ENCODE measurements at regions not wholly inside any gene's neighbourhood (a gene's known extent, or its start where the extent isn't known, plus 50 kb on each side); places are given as distances from the start of the nearest gene placed in this dataset.

DNA sequence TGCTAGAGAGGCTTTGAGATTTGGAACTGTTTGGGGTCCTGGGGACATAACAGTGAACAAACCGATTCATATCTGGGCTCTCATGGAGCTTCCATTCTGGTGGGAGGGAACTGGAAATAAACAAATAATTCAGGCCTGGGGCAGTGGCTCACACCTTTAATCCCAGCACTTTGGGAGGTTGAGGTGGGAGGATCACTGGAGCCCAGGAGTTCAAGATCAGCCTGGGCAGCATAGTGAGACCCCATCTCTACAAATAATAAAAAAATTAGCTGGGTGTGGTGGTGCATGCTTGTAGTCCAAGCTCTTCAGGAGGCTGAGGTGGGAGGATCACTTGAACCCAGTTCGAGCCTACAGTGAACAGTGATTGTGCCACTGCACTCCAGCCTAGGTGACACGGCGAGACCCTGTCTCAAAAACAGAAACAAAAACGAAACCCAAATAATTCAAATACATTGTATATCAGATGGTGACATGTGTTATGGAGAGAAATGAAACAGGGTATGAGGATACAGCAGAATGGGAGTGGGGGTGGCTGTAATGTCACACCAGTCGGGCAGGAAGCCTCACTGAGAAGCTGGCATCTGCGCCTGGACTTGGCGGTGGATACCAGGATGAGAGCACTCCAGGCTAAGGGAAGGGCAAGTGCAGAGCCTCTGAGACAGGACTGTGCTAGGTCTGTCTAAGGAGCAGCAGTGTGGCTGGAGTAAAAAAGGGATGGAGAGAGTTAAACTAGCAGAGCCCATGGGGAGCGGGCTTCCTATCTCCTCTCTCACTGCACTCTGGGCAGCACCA, 131.1 kb upstream of the ZNF536 start:
- H3K27me3 ChIP-seq, result peaks cover 0 to 21% of the 10 kb centered on the region in 2 donors

DNA sequence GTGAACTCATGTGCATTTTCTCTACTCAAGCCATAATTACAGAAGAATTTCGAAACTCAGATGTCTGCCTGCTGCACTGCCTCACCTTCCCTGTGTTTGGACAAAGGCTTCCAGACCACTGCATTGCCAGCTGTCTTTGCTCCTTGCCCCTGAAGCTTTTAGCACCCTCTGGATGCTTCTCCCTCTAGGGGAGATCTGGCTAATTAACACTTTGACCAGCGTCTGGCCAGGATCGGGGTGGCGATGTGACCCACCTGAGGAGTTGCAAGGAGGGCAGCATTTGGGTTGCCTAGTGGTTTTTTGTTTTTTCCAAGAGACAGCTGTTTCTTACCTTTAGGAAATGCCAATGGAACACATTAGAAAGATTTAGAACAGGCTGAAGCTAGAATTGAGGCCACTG, 127.7 kb upstream of the ZNF536 start:
- intact Hi-C loops (cut with DNase I; ENCODE audit: low total_unique reads), result no loop called here

More for the DNA sequence above, 131.1 kb upstream of the ZNF536 start:
- H3K36me3 ChIP-seq, result no peaks in the 10 kb centered on the region
- DNase-seq, result no peak
- H3K9me3 ChIP-seq, result no peaks in the 10 kb centered on the region
- H3K27ac ChIP-seq, result no peak overlapping the region
- no peaks in the 10 kb centered on the region for H3K4me1 ChIP-seq
- TF ChIP-seq, protein P1, sequence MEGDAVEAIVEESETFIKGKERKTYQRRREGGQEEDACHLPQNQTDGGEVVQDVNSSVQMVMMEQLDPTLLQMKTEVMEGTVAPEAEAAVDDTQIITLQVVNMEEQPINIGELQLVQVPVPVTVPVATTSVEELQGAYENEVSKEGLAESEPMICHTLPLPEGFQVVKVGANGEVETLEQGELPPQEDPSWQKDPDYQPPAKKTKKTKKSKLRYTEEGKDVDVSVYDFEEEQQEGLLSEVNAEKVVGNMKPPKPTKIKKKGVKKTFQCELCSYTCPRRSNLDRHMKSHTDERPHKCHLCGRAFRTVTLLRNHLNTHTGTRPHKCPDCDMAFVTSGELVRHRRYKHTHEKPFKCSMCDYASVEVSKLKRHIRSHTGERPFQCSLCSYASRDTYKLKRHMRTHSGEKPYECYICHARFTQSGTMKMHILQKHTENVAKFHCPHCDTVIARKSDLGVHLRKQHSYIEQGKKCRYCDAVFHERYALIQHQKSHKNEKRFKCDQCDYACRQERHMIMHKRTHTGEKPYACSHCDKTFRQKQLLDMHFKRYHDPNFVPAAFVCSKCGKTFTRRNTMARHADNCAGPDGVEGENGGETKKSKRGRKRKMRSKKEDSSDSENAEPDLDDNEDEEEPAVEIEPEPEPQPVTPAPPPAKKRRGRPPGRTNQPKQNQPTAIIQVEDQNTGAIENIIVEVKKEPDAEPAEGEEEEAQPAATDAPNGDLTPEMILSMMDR (IDR thresholded peaks at IDR 0.05), result no peak
- intact Hi-C loops (cut with DNase I; ENCODE audit: low total_unique reads), result no loop called here
- no peak overlapping the region for H3K4me3 ChIP-seq

DNA sequence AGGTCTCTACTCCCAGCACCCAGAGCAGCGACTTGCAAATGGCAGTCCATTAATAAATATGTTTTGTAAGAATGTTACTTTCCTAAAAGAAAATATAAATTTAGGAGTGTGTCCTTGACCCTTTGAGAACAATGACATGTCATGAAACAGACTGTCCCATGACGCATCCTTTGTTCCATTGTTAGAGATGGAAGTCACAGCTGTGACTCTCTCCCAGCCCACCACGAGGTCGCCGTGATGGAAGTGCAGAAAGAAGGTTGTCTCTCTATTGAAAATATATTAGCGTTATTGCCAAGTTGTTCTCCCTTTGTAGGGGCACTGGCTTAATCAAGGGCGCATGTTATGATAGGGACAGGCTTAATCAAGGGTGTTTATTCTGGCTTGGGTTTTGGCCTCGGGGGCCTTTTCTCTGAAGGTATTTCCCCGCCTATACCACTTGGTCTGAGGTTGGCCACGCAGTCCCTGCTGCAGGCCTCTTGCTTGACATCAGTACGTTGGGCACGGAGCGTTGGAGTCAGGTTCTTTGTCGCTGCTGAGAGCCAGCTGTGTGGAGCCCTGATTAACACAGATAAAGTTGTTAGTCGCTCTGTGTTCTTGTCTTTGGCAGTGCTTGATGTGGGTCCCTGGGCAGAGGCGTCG, 126.7 kb upstream of the ZNF536 start:
- DNase-seq, result no peak
- no peak overlapping the region for H3K4me3 ChIP-seq
- TF ChIP-seq, protein P1 (IDR thresholded peaks at IDR 0.05), result no peak

More for the DNA sequence above, 127.7 kb upstream of the ZNF536 start:
- H3K36me3 ChIP-seq, result no peaks in the 10 kb centered on the region
- peaks cover 0 to 5% of the 10 kb centered on the region in 2 donors for H3K27me3 ChIP-seq
- H3K4me1 ChIP-seq, result no peaks in the 10 kb centered on the region
- no peak for DNase-seq
- H3K9me3 ChIP-seq, result no peaks in the 10 kb centered on the region
- no peak overlapping the region for H3K4me3 ChIP-seq
- H3K27ac ChIP-seq, result no peak overlapping the region
- TF ChIP-seq, protein P1 (IDR thresholded peaks at IDR 0.05), result no peak

DNA sequence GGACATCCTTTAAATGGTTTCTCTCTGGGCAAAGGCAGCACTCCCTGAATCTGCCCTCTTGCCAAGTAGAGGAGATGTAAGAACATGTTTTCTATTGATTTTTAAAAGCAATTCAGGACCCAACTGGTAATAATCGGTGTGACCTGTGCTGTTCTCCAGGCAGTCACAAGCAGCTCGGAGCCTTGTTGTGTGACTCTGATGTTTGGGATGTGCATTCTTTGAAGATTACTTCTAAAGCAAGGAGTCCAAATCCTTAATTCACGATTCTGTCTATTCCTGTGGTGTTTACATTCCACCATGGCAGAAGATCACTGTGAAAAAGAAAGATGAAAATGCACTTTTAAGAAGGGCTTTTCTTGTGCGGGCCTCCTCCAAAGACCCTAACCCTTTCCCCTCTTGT, 122.3 kb upstream of the ZNF536 start:
- H3K27me3 ChIP-seq, result peaks cover 0 to 19% of the 10 kb centered on the region in 2 donors
- no peak overlapping the region for H3K4me3 ChIP-seq
- no peak overlapping the region for H3K27ac ChIP-seq
- TF ChIP-seq, protein P1 (IDR thresholded peaks at IDR 0.05), result no peak
- no peaks in the 10 kb centered on the region for H3K36me3 ChIP-seq
- no peaks in the 10 kb centered on the region for H3K4me1 ChIP-seq
- DNase-seq, result no peak
- H3K9me3 ChIP-seq, result no peaks in the 10 kb centered on the region
- intact Hi-C loops (cut with DNase I; ENCODE audit: low total_unique reads), result no loop called here

More for the DNA sequence above, 126.7 kb upstream of the ZNF536 start:
- H3K4me1 ChIP-seq, result no peaks in the 10 kb centered on the region
- no peaks in the 10 kb centered on the region for H3K9me3 ChIP-seq
- no peaks in the 10 kb centered on the region for H3K36me3 ChIP-seq
- intact Hi-C loops (cut with DNase I; ENCODE audit: low total_unique reads), result no loop called here
- H3K27ac ChIP-seq, result no peak overlapping the region
- peaks cover 0 to 5% of the 10 kb centered on the region in 2 donors for H3K27me3 ChIP-seq

DNA sequence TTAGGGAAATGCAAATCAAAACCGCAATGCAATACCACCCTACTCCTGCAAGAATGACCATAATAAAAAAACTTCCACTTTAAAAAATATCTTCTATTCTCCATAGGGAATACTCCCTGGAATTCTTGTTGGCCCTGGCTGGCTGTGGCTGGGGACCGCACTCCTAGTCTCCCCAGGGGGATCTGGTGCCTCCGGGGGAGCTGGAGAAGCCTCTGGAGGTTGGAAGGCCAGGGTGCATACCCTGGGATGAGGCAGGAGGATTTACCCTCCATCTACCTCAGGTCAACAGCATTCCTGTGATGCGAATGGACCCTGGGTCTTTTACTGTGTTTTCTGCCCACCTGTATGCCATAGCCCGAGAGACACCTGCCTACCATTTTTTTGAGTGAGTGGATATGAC, 120.0 kb upstream of the ZNF536 start:
- no peaks in the 10 kb centered on the region for H3K9me3 ChIP-seq
- no peaks in the 10 kb centered on the region for H3K4me1 ChIP-seq
- H3K36me3 ChIP-seq, result no peaks in the 10 kb centered on the region
- intact Hi-C loops (cut with DNase I; ENCODE audit: low total_unique reads), result no loop called here
- TF ChIP-seq, protein P1 (IDR thresholded peaks at IDR 0.05), result no peak
- no peak for DNase-seq
- no peak overlapping the region for H3K27ac ChIP-seq
- H3K4me3 ChIP-seq, result no peak overlapping the region
- peaks cover 0 to 25% of the 10 kb centered on the region in 2 donors for H3K27me3 ChIP-seq

Data from tibial artery (tissue), 4 donors.